Lung (tissue), 11 donors: ENCODE measurements at regions not wholly inside any gene's neighbourhood (a gene's known extent, or its start where the extent isn't known, plus 50 kb on each side); places are given as distances from the start of the nearest gene placed in this dataset.
"Not testable (repeated sequence)": the region's sequence is repeated elsewhere in the genome, so short reads cannot be mapped to it uniquely, and the experiment has no call there.

Source experiments
- ATAC-seq: fragments of 200-7000 bp; cut with Tn5 transposase; one replicate; pipeline ENCODE4 v1.9.1; 2020; ENCODE audit warnings: moderate number of reproducible peaks; ENCODE audit not compliant: insufficient read depth, low FRiP score
- DNase-seq, 3 donors: peaks; one replicate each; pipeline ENCODE4 v3.0.0-alpha.2; 2013 to 2017
- H3K27ac ChIP-seq, 2 donors: one replicate each; pipeline ENCODE4 v1.5.1; 2013; ENCODE audit warnings: mild to moderate bottlenecking in 2 of 2, moderate library complexity in 2 of 2, control low read depth in 1 of 2, inconsistent platforms in 1 of 2, low read depth in 1 of 2, low read length in 1 of 2
- H3K27me3 ChIP-seq, 3 donors: one replicate each; pipeline ENCODE4 v1.5.1; 2013; ENCODE audit warnings: low read length in 2 of 3; ENCODE audit not compliant: control insufficient read depth in 3 of 3, insufficient read depth in 3 of 3
- H3K36me3 ChIP-seq, 4 donors: one replicate each; pipeline ENCODE4 v1.5.1; 2013; ENCODE audit warnings: low read length in 4 of 4, mild to moderate bottlenecking in 1 of 4, moderate library complexity in 1 of 4; ENCODE audit not compliant: control insufficient read depth in 4 of 4, insufficient read depth in 4 of 4
- H3K4me1 ChIP-seq, 5 donors: one replicate each; pipeline ENCODE4 v1.5.1; 2013; ENCODE audit warnings: low read length in 5 of 5, mild to moderate bottlenecking in 2 of 5, moderate library complexity in 1 of 5; ENCODE audit not compliant: control insufficient read depth in 5 of 5, insufficient read depth in 5 of 5
- H3K4me3 ChIP-seq: one replicate; pipeline ENCODE4 v1.5.1; 2013; ENCODE audit warnings: mild to moderate bottlenecking, control low read depth, moderate library complexity
- H3K9ac ChIP-seq, 2 donors: one replicate each; pipeline ENCODE4 v1.5.1; 2013; ENCODE audit warnings: low read length in 2 of 2, control low read depth in 1 of 2; ENCODE audit not compliant: insufficient read depth in 1 of 2
- H3K9me3 ChIP-seq, 4 donors: one replicate each; pipeline ENCODE4 v1.5.1; 2013; ENCODE audit warnings: low read length in 3 of 4, mild to moderate bottlenecking in 1 of 4, moderate library complexity in 1 of 4; ENCODE audit not compliant: control insufficient read depth in 4 of 4, insufficient read depth in 3 of 4
- WGBS, 2 donors: extraction: QIAGEN DNeasy Blood & Tissue Kit; methylation state at CpG; one replicate each; pipeline ENCODE4 v1.1.7; 2013; 5-methylcytosine and 5-hydroxymethylcytosine counted together
- TF ChIP-seq, protein P1 (sequence below): IDR thresholded peaks from 2 replicates; pipeline ENCODE4 v1.5.1; 2012; ENCODE audit warnings: mild to moderate bottlenecking; ENCODE audit errors: control extremely low read depth, extremely low read depth
- donor health status: control.
- donor health status: control.
- donor health status: Bipolar disorder and iron deficiency.
- donor health status: healthy.
- donor health status: DM: yes; HTN: yes; CAD: no.

DNA sequence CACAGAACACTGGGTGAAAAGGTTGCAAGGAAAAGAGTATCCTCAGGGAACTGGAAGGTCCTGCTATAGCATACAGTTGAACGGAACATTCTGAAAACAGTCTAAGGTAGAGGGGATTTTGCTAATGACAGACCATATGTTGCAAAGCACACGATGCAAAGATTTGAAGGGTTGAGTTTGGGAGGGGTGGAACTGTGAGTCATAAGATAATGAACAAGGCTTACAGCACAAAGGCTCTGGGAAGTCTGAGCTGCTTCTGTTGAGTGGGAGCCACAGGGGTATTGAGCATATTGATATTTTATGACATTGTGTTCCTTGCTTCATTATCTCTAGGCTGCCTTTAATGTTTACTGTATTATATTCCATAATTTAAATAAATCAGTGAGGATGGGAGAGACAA, 104.9 kb downstream of the PLPPR4 start:
- 37 to 45% methylated on average over 2 of the region's 2 CpGs for WGBS, 2 donors
- H3K9ac ChIP-seq: no peak overlapping the region
- no peak for DNase-seq
- H3K36me3 ChIP-seq: no peaks in the 10 kb centered on the region
- H3K4me3 ChIP-seq: no peak overlapping the region
- H3K9me3 ChIP-seq: no peaks in the 10 kb centered on the region
- H3K4me1 ChIP-seq: peaks cover 0 to 23% (median 0%) of the 10 kb centered on the region in 5 donors
- ATAC-seq: no peak
- H3K27ac ChIP-seq: no peak overlapping the region
- TF ChIP-seq, protein P1, sequence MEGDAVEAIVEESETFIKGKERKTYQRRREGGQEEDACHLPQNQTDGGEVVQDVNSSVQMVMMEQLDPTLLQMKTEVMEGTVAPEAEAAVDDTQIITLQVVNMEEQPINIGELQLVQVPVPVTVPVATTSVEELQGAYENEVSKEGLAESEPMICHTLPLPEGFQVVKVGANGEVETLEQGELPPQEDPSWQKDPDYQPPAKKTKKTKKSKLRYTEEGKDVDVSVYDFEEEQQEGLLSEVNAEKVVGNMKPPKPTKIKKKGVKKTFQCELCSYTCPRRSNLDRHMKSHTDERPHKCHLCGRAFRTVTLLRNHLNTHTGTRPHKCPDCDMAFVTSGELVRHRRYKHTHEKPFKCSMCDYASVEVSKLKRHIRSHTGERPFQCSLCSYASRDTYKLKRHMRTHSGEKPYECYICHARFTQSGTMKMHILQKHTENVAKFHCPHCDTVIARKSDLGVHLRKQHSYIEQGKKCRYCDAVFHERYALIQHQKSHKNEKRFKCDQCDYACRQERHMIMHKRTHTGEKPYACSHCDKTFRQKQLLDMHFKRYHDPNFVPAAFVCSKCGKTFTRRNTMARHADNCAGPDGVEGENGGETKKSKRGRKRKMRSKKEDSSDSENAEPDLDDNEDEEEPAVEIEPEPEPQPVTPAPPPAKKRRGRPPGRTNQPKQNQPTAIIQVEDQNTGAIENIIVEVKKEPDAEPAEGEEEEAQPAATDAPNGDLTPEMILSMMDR: no peak
- H3K27me3 ChIP-seq: no peaks in the 10 kb centered on the region

DNA sequence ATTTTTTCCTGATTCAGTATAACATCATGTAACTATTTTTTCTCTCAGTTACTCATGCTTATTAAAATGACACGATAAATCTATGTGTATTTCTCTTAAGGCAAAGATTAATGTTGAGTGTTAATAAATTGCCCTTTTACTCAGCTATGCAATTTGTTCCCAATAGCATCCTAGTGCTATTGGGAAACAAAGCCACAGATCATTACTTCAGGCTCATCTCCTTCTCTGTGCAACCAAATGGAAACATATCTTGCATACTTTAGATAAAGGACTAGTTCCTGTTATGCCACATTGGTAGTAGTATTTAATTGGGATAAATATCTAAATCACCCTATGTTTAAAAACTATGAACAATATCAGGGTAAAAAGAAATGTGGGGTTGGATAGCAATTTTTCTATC, 106.2 kb downstream of the PLPPR4 start:
- H3K36me3 ChIP-seq: no peaks in the 10 kb centered on the region
- WGBS, 2 donors: 90 to 93% methylated on average over 1 of the region's 1 CpG

DNA sequence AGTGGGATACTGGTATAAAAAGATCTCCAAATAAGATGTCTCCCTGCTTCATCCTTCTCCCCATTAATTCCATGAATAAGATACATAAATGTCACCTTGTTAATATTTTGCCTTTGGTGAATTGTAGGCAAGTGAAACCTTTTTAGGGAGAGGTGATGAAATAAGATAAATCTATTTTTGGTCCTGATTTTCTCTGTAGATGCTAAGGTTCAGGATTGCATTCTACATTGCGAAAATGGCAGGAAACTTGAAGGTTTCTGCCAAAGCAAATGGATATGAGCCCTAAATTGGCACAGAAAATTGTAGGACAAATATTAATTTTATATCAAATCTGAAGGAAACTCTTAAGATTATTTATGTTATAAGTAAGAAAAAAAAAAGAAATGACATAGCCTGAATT, 107.1 kb downstream of the PLPPR4 start:
- Histone ChIP-seq H3K9ac (no peak overlapping the region), H3K27me3 (no peaks in the 10 kb centered on the region), H3K4me1 (peaks cover 0 to 6% (median 0%) of the 10 kb centered on the region in 5 donors), H3K36me3 (no peaks in the 10 kb centered on the region), H3K27ac (no peak overlapping the region), H3K9me3 (no peaks in the 10 kb centered on the region), H3K4me3 (no peak overlapping the region)
- TF ChIP-seq, protein P1: no peak
- DNase-seq (no peak), ATAC-seq (no peak)
- WGBS, 2 donors: 83 to 90% methylated on average over 1 of the region's 1 CpG

More for the DNA sequence above, 106.2 kb downstream of the PLPPR4 start:
- no peak for DNase-seq
- no peak overlapping the region for H3K9ac ChIP-seq
- H3K27me3 ChIP-seq: no peaks in the 10 kb centered on the region
- TF ChIP-seq, protein P1: no peak
- H3K27ac ChIP-seq: no peak overlapping the region
- ATAC-seq: no peak
- H3K9me3 ChIP-seq: no peaks in the 10 kb centered on the region
- peaks cover 0 to 16% (median 0%) of the 10 kb centered on the region in 5 donors for H3K4me1 ChIP-seq
- H3K4me3 ChIP-seq: no peak overlapping the region

DNA sequence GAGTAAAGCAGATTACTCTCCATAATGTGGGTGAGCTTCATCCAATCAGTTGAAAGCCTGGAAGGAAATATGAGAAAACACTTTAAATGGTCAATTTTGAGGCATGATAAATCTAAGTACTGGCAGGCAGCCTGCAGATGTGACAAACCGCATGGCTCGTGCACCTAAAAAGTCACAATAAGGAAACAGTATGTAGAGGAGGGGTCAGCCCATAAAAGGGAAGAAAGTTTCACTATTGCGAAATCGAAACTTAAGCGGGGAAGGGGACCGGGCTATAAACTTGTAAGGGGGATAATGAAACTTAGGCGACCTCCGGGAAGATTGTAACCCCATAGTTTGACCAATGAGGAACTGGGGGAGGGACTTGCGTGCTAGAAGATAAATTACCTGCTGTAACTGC, 109.8 kb downstream of the PLPPR4 start:
- H3K4me1 ChIP-seq: peaks cover 0 to 5% (median 0%) of the 10 kb centered on the region in 5 donors
- H3K4me3 ChIP-seq: no peak overlapping the region
- H3K9ac ChIP-seq: no peak overlapping the region
- H3K27me3 ChIP-seq: no peaks in the 10 kb centered on the region
- TF ChIP-seq, protein P1: no peak
- no peak overlapping the region for H3K27ac ChIP-seq
- DNase-seq (no peak), ATAC-seq (no peak)
- H3K36me3 ChIP-seq: no peaks in the 10 kb centered on the region
- H3K9me3 ChIP-seq: no peaks in the 10 kb centered on the region
- WGBS, 2 donors: 64 to 77% methylated on average over 9 of the region's 9 CpGs

DNA sequence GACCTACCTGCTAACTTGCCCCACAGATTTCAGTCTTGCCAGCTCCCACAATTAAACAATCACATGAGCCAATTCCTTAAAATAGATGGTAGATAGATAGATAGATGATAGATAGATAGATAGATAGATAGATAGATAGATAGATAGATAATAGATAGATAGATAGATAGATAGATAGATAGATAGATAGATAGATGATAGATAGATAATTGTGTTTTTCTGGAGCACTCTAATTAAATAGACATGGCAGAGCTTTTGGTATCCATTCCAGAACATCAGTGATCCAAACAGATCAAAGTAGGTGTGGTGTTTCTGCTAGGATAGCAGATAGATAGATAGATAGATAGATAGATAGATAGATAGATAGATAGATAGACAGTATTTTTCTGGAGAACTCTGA, 110.4 kb downstream of the PLPPR4 start:
- not testable (repeated sequence) for DNase-seq, H3K4me1 ChIP-seq, ATAC-seq, H3K27ac ChIP-seq, H3K4me3 ChIP-seq, H3K9ac ChIP-seq, H3K9me3 ChIP-seq, H3K36me3 ChIP-seq, H3K27me3 ChIP-seq
